A673 (cell line): ENCODE measurements at regions not wholly inside any gene's neighbourhood (a gene's known extent, or its start where the extent isn't known, plus 50 kb on each side); places are given as distances from the start of the nearest gene placed in this dataset.

ENCODE experiments used
- BruUV-seq: library from RNA; stranded (reverse); fragments of 400-500 nt; replicated peaks from 2 replicates; lab custom pipeline; 2021; lab: Mats Ljungman, UMichigan
- CTCF ChIA-PET: fragments of 300-600 bp; sonication (Branson Sonifier 250); formaldehyde crosslinking; loops from one replicate; lab custom pipeline; 2022; ENCODE audit warnings: antibody characterized with exemption; lab: Charles Lee
- POLR2A ChIA-PET: fragments of 300-600 bp; sonication (Branson Sonifier 250); formaldehyde crosslinking; loops from one replicate; lab custom pipeline; 2022; ENCODE audit warnings: antibody characterized with exemption; ENCODE audit not compliant: low non-redundant PET; lab: Charles Lee
- DNase-seq: peaks from one replicate; pipeline ENCODE4 v3.0.0-alpha.2; 2015; ENCODE audit warnings: low spot score
- H3K27ac ChIP-seq: fragments of 200-600 bp; sonication (generic); 2 replicates; pipeline ENCODE4 v1.5.1; 2016; ENCODE audit warnings: mixed run types, low read depth, mild to moderate bottlenecking, mixed read lengths, antibody characterized with exemption, low read length; ENCODE audit not compliant: poor library complexity, severe bottlenecking
- H3K27me3 ChIP-seq: fragments of 200-600 bp; sonication (generic); replicated peaks from 2 replicates; pipeline ENCODE4 v1.6.1; 2017; ENCODE audit warnings: mixed run types, low read depth, mild to moderate bottlenecking, mixed read lengths, antibody characterized with exemption, low read length; ENCODE audit not compliant: insufficient read depth, poor library complexity
- H3K36me3 ChIP-seq: fragments of 200-600 bp; sonication (generic); 2 replicates; pipeline ENCODE4 v1.6.1; 2016; ENCODE audit warnings: mixed run types, mild to moderate bottlenecking, mixed read lengths, antibody characterized with exemption, low read length; ENCODE audit not compliant: insufficient read depth, poor library complexity, severe bottlenecking
- H3K4me1 ChIP-seq: fragments of 200-600 bp; sonication (generic); 2 replicates; pipeline ENCODE4 v1.6.1; 2017; ENCODE audit warnings: mixed run types, mild to moderate bottlenecking, mixed read lengths, antibody characterized with exemption, low read length; ENCODE audit not compliant: insufficient read depth, poor library complexity, severe bottlenecking
- H3K4me3 ChIP-seq: fragments of 200-600 bp; sonication (generic); 2 replicates; pipeline ENCODE4 v1.5.1; 2016; ENCODE audit warnings: low read depth, mixed run types, mild to moderate bottlenecking, mixed read lengths, low read length; ENCODE audit not compliant: poor library complexity, severe bottlenecking
- H3K9me3 ChIP-seq: fragments of 200-600 bp; sonication (generic); 2 replicates; pipeline ENCODE4 v1.6.1; 2016; ENCODE audit warnings: mixed run types, low read depth, mild to moderate bottlenecking, mixed read lengths, antibody characterized with exemption, low read length; ENCODE audit not compliant: poor library complexity, severe bottlenecking
- EZH2 ChIP-seq: fragments of 200-600 bp; sonication (generic); IDR thresholded peaks from 2 replicates; pipeline ENCODE4 v1.6.1; 2017; ENCODE audit warnings: borderline replicate concordance, low read depth, mild to moderate bottlenecking, mixed read lengths, antibody characterized with exemption, low read length; ENCODE audit not compliant: poor library complexity, severe bottlenecking
- intact Hi-C: fragments of 100-400 bp; cut with micrococcal nuclease; formaldehyde crosslinking; loops from one replicate; pipeline ENCODE4 v1.10.0; 2022; ENCODE audit not compliant: unreplicated experiment
- TF ChIP-seq, protein P1 (sequence below): fragments of 300-800, 200-600 bp; sonication (generic); conservative IDR thresholded peaks from 2 replicates; pipeline ENCODE4 v1.5.1; 2017; ENCODE audit warnings: low read depth, mild to moderate bottlenecking, antibody characterized with exemption, low read length, moderate library complexity, mixed read lengths

DNA sequence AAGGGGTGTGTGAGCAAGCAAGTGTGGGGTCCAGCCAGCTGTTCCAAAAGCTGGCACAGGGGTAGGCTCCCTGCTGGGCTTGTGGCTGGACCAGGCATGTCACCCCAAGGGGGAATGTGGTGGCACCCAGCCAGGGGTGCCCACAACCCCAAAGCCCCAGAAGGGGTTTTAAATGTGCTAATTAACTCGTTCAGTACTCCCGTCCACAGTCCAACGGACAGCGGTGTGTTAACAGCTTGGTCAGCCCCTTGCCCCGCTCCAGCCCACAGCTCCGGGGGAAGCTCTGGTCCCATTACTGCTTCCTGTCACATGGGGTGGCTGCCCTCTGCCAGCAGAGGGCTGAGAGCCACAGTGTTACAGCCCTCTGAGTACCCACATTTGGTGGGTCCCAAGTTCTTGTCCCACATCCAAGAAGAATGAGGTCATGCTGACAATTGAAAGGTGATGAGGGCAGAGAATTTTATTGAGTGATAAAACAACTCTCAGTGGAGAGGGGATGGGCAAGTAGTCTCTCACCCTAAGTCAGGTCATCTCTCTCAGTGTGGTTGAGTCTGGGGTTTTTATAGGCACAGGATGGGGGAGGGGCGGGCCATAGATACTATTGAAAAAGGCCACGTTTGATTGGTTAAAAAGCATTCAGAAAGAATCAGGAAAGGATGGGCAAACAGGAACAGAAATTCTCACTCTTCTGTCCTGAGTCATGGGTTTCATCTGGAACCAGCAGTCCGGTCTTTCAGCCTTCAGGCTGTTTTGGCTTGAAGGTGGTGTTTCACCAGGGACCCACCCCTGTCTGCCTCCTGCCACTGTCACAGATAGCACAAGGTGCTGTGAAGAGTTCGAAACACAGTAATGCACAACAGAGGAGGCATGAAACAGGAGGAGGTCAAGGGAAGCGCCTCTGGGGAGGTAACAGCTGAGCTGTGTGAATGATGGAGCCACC is 238.5 kb downstream of the NFATC2 start:
- H3K4me3 ChIP-seq: no peak overlapping the region
- no peak overlapping the region for H3K27ac ChIP-seq
- ChIA-PET POLR2A (no interaction called here), CTCF (interaction anchor here (1.1 kb wide), 1 partner anchor 289 kb away, joined by 3 read pairs; no protein-coding TSS in a partner anchor)
- no peak for DNase-seq
- TF ChIP-seq, protein P1, sequence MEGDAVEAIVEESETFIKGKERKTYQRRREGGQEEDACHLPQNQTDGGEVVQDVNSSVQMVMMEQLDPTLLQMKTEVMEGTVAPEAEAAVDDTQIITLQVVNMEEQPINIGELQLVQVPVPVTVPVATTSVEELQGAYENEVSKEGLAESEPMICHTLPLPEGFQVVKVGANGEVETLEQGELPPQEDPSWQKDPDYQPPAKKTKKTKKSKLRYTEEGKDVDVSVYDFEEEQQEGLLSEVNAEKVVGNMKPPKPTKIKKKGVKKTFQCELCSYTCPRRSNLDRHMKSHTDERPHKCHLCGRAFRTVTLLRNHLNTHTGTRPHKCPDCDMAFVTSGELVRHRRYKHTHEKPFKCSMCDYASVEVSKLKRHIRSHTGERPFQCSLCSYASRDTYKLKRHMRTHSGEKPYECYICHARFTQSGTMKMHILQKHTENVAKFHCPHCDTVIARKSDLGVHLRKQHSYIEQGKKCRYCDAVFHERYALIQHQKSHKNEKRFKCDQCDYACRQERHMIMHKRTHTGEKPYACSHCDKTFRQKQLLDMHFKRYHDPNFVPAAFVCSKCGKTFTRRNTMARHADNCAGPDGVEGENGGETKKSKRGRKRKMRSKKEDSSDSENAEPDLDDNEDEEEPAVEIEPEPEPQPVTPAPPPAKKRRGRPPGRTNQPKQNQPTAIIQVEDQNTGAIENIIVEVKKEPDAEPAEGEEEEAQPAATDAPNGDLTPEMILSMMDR: no peak
- TF ChIP-seq EZH2: no peak
- no peaks in the 10 kb centered on the region for H3K36me3 ChIP-seq
- intact Hi-C loops: no loop called here
- H3K9me3 ChIP-seq: peaks cover 9% of the 10 kb centered on the region
- BruUV-seq: no TSS peak
- H3K27me3 ChIP-seq: no peaks in the 10 kb centered on the region
- no peaks in the 10 kb centered on the region for H3K4me1 ChIP-seq

DNA sequence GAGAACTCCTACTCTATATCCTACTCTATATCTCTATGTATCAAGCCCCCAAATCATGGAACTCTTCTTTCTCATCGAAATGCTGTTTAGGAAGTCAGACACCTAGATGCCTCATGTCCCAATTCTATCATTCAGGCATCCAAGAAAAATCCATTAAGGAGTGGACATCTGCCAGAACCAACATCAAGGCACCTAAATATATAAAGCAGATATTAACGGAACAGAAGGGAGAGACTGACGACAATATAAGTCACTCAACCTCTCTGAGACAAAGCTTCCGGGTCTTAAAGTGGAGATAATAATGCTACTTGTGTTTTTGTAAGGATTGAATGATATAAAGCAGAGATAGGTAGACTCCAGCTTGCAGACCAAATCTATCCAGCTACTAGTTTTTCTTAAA is 241.5 kb downstream of the NFATC2 start:
- TF ChIP-seq EZH2: no peak
- TF ChIP-seq, protein P1: no peak
- POLR2A ChIA-PET: interaction anchor here (0.6 kb wide), 1 partner anchor 1007 kb away, joined by 3 read pairs; no protein-coding TSS in a partner anchor
- CTCF ChIA-PET: interaction anchor here (2.4 kb wide), 1 partner anchor 314 kb away, joined by 8 read pairs; no protein-coding TSS in a partner anchor
- H3K4me1 ChIP-seq: no peaks in the 10 kb centered on the region
- peaks cover 9% of the 10 kb centered on the region for H3K9me3 ChIP-seq
- DNase-seq: no peak
- intact Hi-C loops: no loop called here
- no TSS peak for BruUV-seq
- no peaks in the 10 kb centered on the region for H3K36me3 ChIP-seq
- no peak overlapping the region for H3K27ac ChIP-seq
- H3K4me3 ChIP-seq: no peak overlapping the region
- no peaks in the 10 kb centered on the region for H3K27me3 ChIP-seq

DNA sequence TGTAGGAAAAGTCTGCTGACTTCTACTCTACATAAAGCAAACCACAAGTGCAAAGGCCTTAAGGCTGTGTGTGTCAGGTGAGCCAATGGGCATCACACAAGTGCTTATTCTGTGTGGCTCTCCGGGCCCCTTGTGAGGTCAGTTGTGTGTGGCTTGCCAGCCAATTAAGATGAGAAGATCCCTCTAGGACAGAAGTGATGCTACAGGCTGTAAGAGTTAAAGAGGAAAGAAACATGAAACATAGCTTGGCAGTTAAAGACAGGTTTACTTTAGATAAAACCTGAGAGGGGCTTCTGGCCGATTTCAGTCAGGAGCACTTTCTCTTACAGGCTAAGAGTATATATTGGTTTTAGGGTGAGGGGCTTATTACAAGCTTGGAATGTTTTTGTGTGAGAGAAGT is 242.4 kb downstream of the NFATC2 start:
- Histone ChIP-seq H3K36me3 (no peaks in the 10 kb centered on the region), H3K27ac (no peak overlapping the region), H3K9me3 (peaks cover 9% of the 10 kb centered on the region), H3K4me1 (no peaks in the 10 kb centered on the region), H3K4me3 (no peak overlapping the region), H3K27me3 (no peaks in the 10 kb centered on the region)
- DNase-seq: no peak
- BruUV-seq: no TSS peak
- POLR2A ChIA-PET: interaction anchor here (0.6 kb wide), 1 partner anchor 1006 kb away, joined by 3 read pairs; no protein-coding TSS in a partner anchor
- intact Hi-C loops: no loop called here
- no peak for TF ChIP-seq EZH2
- TF ChIP-seq, protein P1: no peak
- CTCF ChIA-PET: interaction anchor here (2.4 kb wide), 1 partner anchor 313 kb away, joined by 8 read pairs; no protein-coding TSS in a partner anchor
